ENCODE measurements at regions not wholly inside any gene's neighbourhood (a gene's known extent, or its start where the extent isn't known, plus 50 kb on each side); places are given as distances from the start of the nearest gene placed in this dataset.

GRCh38 chr13:65697843-65698242 is 1532.3 kb downstream of the PCDH9 start:
- Histone ChIP-seq H3K4me3 (ENCODE audit: low read depth in 1 of 3, low read length in 3 of 3) (no peak overlapping the region), H3K9ac (ENCODE audit: low read depth in 1 of 2, low read length in 2 of 2) (no peak overlapping the region), H3K36me3 (ENCODE audit: control insufficient read depth in 4 of 4, insufficient read depth in 3 of 4, low read depth in 1 of 4, low read length in 3 of 4) (no peaks in the 10 kb centered on the region), H3K4me1 (ENCODE audit: control insufficient read depth in 4 of 4, insufficient read depth in 4 of 4, low read length in 3 of 4) (no peaks in the 10 kb centered on the region), H3K27ac (ENCODE audit: low read depth in 1 of 2, low read length in 2 of 2) (no peak overlapping the region), H3K9me3 (ENCODE audit: control insufficient read depth in 4 of 4, low read length in 3 of 4) (no peaks in the 10 kb centered on the region), H3K27me3 (ENCODE audit: control insufficient read depth in 4 of 4, insufficient read depth in 4 of 4, low read length in 3 of 4) (no peaks in the 10 kb centered on the region)
- TF ChIP-seq FOXA1 (IDR thresholded peaks at IDR 0.05): no peak
- no peak for TF ChIP-seq YY1 (IDR thresholded peaks at IDR 0.05)
- no peak for TF ChIP-seq TAF1 (conservative IDR thresholded peaks at IDR 0.05)
- no peak for TF ChIP-seq HNF4A (conservative IDR thresholded peaks at IDR 0.05)
- TF ChIP-seq, protein P1, sequence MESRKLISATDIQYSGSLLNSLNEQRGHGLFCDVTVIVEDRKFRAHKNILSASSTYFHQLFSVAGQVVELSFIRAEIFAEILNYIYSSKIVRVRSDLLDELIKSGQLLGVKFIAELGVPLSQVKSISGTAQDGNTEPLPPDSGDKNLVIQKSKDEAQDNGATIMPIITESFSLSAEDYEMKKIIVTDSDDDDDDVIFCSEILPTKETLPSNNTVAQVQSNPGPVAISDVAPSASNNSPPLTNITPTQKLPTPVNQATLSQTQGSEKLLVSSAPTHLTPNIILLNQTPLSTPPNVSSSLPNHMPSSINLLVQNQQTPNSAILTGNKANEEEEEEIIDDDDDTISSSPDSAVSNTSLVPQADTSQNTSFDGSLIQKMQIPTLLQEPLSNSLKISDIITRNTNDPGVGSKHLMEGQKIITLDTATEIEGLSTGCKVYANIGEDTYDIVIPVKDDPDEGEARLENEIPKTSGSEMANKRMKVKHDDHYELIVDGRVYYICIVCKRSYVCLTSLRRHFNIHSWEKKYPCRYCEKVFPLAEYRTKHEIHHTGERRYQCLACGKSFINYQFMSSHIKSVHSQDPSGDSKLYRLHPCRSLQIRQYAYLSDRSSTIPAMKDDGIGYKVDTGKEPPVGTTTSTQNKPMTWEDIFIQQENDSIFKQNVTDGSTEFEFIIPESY (IDR thresholded peaks at IDR 0.05): no peak
- TF ChIP-seq MAX (IDR thresholded peaks at IDR 0.05): no peak
- TF ChIP-seq FOXA2 (IDR thresholded peaks at IDR 0.05): no peak
- TF ChIP-seq, protein P2, sequence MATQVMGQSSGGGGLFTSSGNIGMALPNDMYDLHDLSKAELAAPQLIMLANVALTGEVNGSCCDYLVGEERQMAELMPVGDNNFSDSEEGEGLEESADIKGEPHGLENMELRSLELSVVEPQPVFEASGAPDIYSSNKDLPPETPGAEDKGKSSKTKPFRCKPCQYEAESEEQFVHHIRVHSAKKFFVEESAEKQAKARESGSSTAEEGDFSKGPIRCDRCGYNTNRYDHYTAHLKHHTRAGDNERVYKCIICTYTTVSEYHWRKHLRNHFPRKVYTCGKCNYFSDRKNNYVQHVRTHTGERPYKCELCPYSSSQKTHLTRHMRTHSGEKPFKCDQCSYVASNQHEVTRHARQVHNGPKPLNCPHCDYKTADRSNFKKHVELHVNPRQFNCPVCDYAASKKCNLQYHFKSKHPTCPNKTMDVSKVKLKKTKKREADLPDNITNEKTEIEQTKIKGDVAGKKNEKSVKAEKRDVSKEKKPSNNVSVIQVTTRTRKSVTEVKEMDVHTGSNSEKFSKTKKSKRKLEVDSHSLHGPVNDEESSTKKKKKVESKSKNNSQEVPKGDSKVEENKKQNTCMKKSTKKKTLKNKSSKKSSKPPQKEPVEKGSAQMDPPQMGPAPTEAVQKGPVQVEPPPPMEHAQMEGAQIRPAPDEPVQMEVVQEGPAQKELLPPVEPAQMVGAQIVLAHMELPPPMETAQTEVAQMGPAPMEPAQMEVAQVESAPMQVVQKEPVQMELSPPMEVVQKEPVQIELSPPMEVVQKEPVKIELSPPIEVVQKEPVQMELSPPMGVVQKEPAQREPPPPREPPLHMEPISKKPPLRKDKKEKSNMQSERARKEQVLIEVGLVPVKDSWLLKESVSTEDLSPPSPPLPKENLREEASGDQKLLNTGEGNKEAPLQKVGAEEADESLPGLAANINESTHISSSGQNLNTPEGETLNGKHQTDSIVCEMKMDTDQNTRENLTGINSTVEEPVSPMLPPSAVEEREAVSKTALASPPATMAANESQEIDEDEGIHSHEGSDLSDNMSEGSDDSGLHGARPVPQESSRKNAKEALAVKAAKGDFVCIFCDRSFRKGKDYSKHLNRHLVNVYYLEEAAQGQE (IDR thresholded peaks at IDR 0.05): no peak
- no peak for DNase-seq (ENCODE audit: low spot score)

- TF ChIP-seq, protein P2 (IDR thresholded peaks at IDR 0.05): no peak
- TF ChIP-seq HNF4A (conservative IDR thresholded peaks at IDR 0.05) (no peak), HNF4G (IDR thresholded peaks at IDR 0.05) (no peak), FOXA2 (IDR thresholded peaks at IDR 0.05) (no peak), RAD21 (IDR thresholded peaks at IDR 0.05) (no peak), MAX (IDR thresholded peaks at IDR 0.05) (no peak)
- no peak for DNase-seq (ENCODE audit: low spot score)
- Histone ChIP-seq H3K27me3 (ENCODE audit: control insufficient read depth in 4 of 4, insufficient read depth in 4 of 4, low read length in 3 of 4) (no peaks in the 10 kb centered on the region), H3K9me3 (ENCODE audit: control insufficient read depth in 4 of 4, low read length in 3 of 4) (no peaks in the 10 kb centered on the region), H3K27ac (ENCODE audit: low read depth in 1 of 2, low read length in 2 of 2) (no peak overlapping the region), H3K4me3 (ENCODE audit: low read depth in 1 of 3, low read length in 3 of 3) (no peak overlapping the region), H3K4me1 (ENCODE audit: control insufficient read depth in 4 of 4, insufficient read depth in 4 of 4, low read length in 3 of 4) (no peaks in the 10 kb centered on the region), H3K9ac (ENCODE audit: low read depth in 1 of 2, low read length in 2 of 2) (no peak overlapping the region), H3K36me3 (ENCODE audit: control insufficient read depth in 4 of 4, insufficient read depth in 3 of 4, low read depth in 1 of 4, low read length in 3 of 4) (no peaks in the 10 kb centered on the region)
- WGBS: 92% methylated on average over 1 of the region's 1 CpG
Observed at GRCh38 chr13:65679240-65679639, 1550.9 kb downstream of the PCDH9 start.

Measured in liver (tissue), 7 donors.